Activated CD8-positive, alpha-beta memory T cell treated with anti-CD3 and anti-CD28 coated beads, Interleukin-2, amount 50 U/mL, for 24 hours (primary cell): ENCODE measurements at regions not wholly inside any gene's neighbourhood (a gene's known extent, or its start where the extent isn't known, plus 50 kb on each side); places are given as distances from the start of the nearest gene placed in this dataset.
"Not testable (repeated sequence)": the region's sequence is repeated elsewhere in the genome, so short reads cannot be mapped to it uniquely, and the experiment has no call there.

Experiments used
- DNase-seq: peaks from one replicate; pipeline ENCODE4 v3.0.0-alpha.2; 2020; ENCODE audit errors: extremely low read depth

GRCh38 chr12:131249246-131250027 is 295.7 kb downstream of the ADGRD1 start:
- DNase-seq, result no peak

GRCh38 chr12:131250028-131250950 is 296.6 kb downstream of the ADGRD1 start:
- no peak for DNase-seq

GRCh38 chr12:131250951-131251315 is 297.2 kb downstream of the ADGRD1 start:
- no peak for DNase-seq

- DNase-seq, result no peak
Observed at GRCh38 chr12:131251336-131252101, 297.8 kb downstream of the ADGRD1 start.

- DNase-seq, result no peak
Observed at GRCh38 chr12:131253376-131254026, 299.8 kb downstream of the ADGRD1 start.

- no peak for DNase-seq
Observed at GRCh38 chr12:131254374-131254773, 300.7 kb downstream of the ADGRD1 start.

GRCh38 chr12:131258398-131258797 is 304.7 kb downstream of the ADGRD1 start:
- no peak for DNase-seq

GRCh38 chr12:131260251-131260905 is 306.7 kb downstream of the ADGRD1 start:
- no peak for DNase-seq

- no peak for DNase-seq
Observed at GRCh38 chr12:131260954-131261353, 307.2 kb downstream of the ADGRD1 start.

GRCh38 chr12:131261906-131262305 is 308.2 kb downstream of the ADGRD1 start:
- no peak for DNase-seq

GRCh38 chr12:131263626-131264025 is 309.9 kb downstream of the ADGRD1 start:
- DNase-seq, result no peak

GRCh38 chr12:131264635-131265034 is 310.9 kb downstream of the ADGRD1 start:
- no peak for DNase-seq

GRCh38 chr12:131266591-131267467 is 313.1 kb downstream of the ADGRD1 start:
- no peak for DNase-seq

- DNase-seq, result no peak
Observed at GRCh38 chr12:131267576-131267975, 313.9 kb downstream of the ADGRD1 start.

- DNase-seq, result not testable (repeated sequence)
Observed at GRCh38 chr12:131268123-131268522, 314.4 kb downstream of the ADGRD1 start.

- DNase-seq, result not testable (repeated sequence)
Observed at GRCh38 chr12:131268571-131268970, 314.9 kb downstream of the ADGRD1 start.

- no peak for DNase-seq
Observed at GRCh38 chr12:131269551-131269950, 315.8 kb downstream of the ADGRD1 start.

GRCh38 chr12:131269977-131270376 is 316.3 kb downstream of the ADGRD1 start:
- not testable (repeated sequence) for DNase-seq

- no peak for DNase-seq
Observed at GRCh38 chr12:131271724-131272123, 318.0 kb downstream of the ADGRD1 start.

GRCh38 chr12:131272283-131272814 is 318.6 kb downstream of the ADGRD1 start:
- not testable (repeated sequence) for DNase-seq
